NB4 (cell line): ENCODE measurements at regions not wholly inside any gene's neighbourhood (a gene's known extent, or its start where the extent isn't known, plus 50 kb on each side); places are given as distances from the start of the nearest gene placed in this dataset.

Experiments used
- CTCF ChIP-seq: IDR thresholded peaks from one replicate; pipeline ENCODE4 v1.5.1; 2012; ENCODE audit warnings: low read depth, low read length
- MYC ChIP-seq: IDR thresholded peaks from 2 replicates; pipeline ENCODE4 v1.6.1; 2011; ENCODE audit warnings: low read depth, low read length
- POLR2A ChIP-seq: IDR thresholded peaks from 2 replicates; pipeline ENCODE4 v1.6.1; 2011; ENCODE audit warnings: mild to moderate bottlenecking; ENCODE audit not compliant: insufficient read length; ENCODE audit errors: extremely low read depth

GRCh38 chr13:65302691-65303090 is 1927.4 kb downstream of the PCDH9 start:
- TF ChIP-seq POLR2A (no peak), CTCF (no peak), MYC (no peak)
